ENCODE measurements at regions not wholly inside any gene's neighbourhood (a gene's known extent, or its start where the extent isn't known, plus 50 kb on each side); places are given as distances from the start of the nearest gene placed in this dataset.

- Histone ChIP-seq H2AFZ (ENCODE audit: low read depth) (no peak overlapping the region), H4K20me1 (ENCODE audit: insufficient read depth) (no peaks in the 10 kb centered on the region), H3F3A (replicated peaks; ENCODE audit: insufficient read depth) (no peaks in the 10 kb centered on the region), H3K9me3 (no peaks in the 10 kb centered on the region), H3K27ac (ENCODE audit: low read depth in 2 of 2, low read length in 1 of 2) (no peak overlapping the region), H3K9me2 (no peaks in the 10 kb centered on the region), H3K9ac (no peak overlapping the region), H3K4me2 (no peak overlapping the region), H3K27me3 (ENCODE audit: insufficient read depth) (no peaks in the 10 kb centered on the region), H3K79me2 (ENCODE audit: insufficient read depth) (no peaks in the 10 kb centered on the region), H3K36me3 (replicated peaks in 1 of 2; ENCODE audit: control insufficient read depth in 1 of 2, insufficient read depth in 2 of 2, low read length in 1 of 2) (no peaks in the 10 kb centered on the region), H3K4me1 (ENCODE audit: control insufficient read depth in 1 of 2, insufficient read depth in 2 of 2, low read depth in 1 of 2, low read length in 1 of 2) (peaks cover 0 to 12% of the 10 kb centered on the region in 2 experiments; a peak in 3 of 4 replicates), H3K4me3 (ENCODE audit: low read depth in 2 of 2, low read length in 1 of 2) (no peak overlapping the region)
- 44% methylated on average over 4 of the region's 4 CpGs for WGBS (ENCODE audit: low lambda C conversion rate)
- ChIA-PET CTCF (interaction anchor here (0.8 kb wide), 1 partner anchor 228 kb away, joined by 3 read pairs; no protein-coding TSS in a partner anchor), POLR2A (no interaction called here)
- no peak for DNase-seq
- no peak for TF ChIP-seq MEF2A (IDR thresholded peaks at IDR 0.05; ENCODE audit: borderline replicate concordance, low read depth)
- TF ChIP-seq CTCF (IDR thresholded peaks at IDR 0.05) = no peak
Measured at GRCh38 chr18:42533009-42533575, 578.1 kb downstream of the PIK3C3 start.

- CTCF ChIA-PET = interaction anchor here (0.7 to 0.8 kb wide), 2 partner anchors 62 to 235 kb away, joined by 3 to 5 read pairs; no protein-coding TSS in a partner anchor
- H2AFZ ChIP-seq (ENCODE audit: low read depth) = peak overlapping the region; percentile 35; the same call in 1 of the 2 replicates
Measured at GRCh38 chr18:42533616-42534015, 578.6 kb downstream of the PIK3C3 start.

More at GRCh38 chr18:42533616-42534015, 578.6 kb downstream of the PIK3C3 start:
- 63% methylated on average over 8 of the region's 8 CpGs for WGBS (ENCODE audit: low lambda C conversion rate)
- no peaks in the 10 kb centered on the region for H3F3A ChIP-seq (replicated peaks; ENCODE audit: insufficient read depth)
- POLR2A ChIA-PET = no interaction called here
- no peak overlapping the region for H3K4me2 ChIP-seq
- H3K9ac ChIP-seq = no peak overlapping the region
- DNase-seq = no peak
- H3K27me3 ChIP-seq (ENCODE audit: insufficient read depth) = no peaks in the 10 kb centered on the region
- no peaks in the 10 kb centered on the region for H3K9me2 ChIP-seq
- no peaks in the 10 kb centered on the region for H4K20me1 ChIP-seq (ENCODE audit: insufficient read depth)
- no peaks in the 10 kb centered on the region for H3K36me3 ChIP-seq (replicated peaks in 1 of 2; ENCODE audit: control insufficient read depth in 1 of 2, insufficient read depth in 2 of 2, low read length in 1 of 2)
- no peaks in the 10 kb centered on the region for H3K79me2 ChIP-seq (ENCODE audit: insufficient read depth)
- no peak for TF ChIP-seq FOXM1 (IDR thresholded peaks at IDR 0.05; ENCODE audit: low read depth)
- TF ChIP-seq USF1 (IDR thresholded peaks at IDR 0.05; ENCODE audit: borderline replicate concordance, low read depth) = no peak
- TF ChIP-seq MAX (IDR thresholded peaks at IDR 0.05; ENCODE audit: low read depth) = no peak
- no peak for TF ChIP-seq RAD21 (IDR thresholded peaks at IDR 0.05; ENCODE audit: low read length)
- no peak for TF ChIP-seq EP300 (IDR thresholded peaks at IDR 0.05; ENCODE audit: borderline replicate concordance in 1 of 2, low read depth in 1 of 2, low read length in 1 of 2)
- no peak for TF ChIP-seq CHD2 (IDR thresholded peaks at IDR 0.05; ENCODE audit: low read length, partially characterized antibody)
- TF ChIP-seq USF2 (IDR thresholded peaks at IDR 0.05; ENCODE audit: borderline replicate concordance, low read depth, low read length) = no peak
- no peak overlapping the region; a peak in 2 of 4 replicates for H3K27ac ChIP-seq (ENCODE audit: low read depth in 2 of 2, low read length in 1 of 2)
- H3K4me3 ChIP-seq (ENCODE audit: low read depth in 2 of 2, low read length in 1 of 2) = no peak overlapping the region
- H3K9me3 ChIP-seq = no peaks in the 10 kb centered on the region
- peaks cover 0 to 12% of the 10 kb centered on the region in 2 experiments; a peak in 3 of 4 replicates for H3K4me1 ChIP-seq (ENCODE audit: control insufficient read depth in 1 of 2, insufficient read depth in 2 of 2, low read depth in 1 of 2, low read length in 1 of 2)
